Myocyte (in vitro differentiated cells): ENCODE measurements at regions not wholly inside any gene's neighbourhood (a gene's known extent, or its start where the extent isn't known, plus 50 kb on each side); places are given as distances from the start of the nearest gene placed in this dataset.
"Not testable (repeated sequence)": the region's sequence is repeated elsewhere in the genome, so short reads cannot be mapped to it uniquely, and the experiment has no call there.

Experiments
- DNase-seq: peaks from one replicate; pipeline ENCODE4 v3.0.0-alpha.2; 2012; ENCODE audit warnings: low read depth

DNA sequence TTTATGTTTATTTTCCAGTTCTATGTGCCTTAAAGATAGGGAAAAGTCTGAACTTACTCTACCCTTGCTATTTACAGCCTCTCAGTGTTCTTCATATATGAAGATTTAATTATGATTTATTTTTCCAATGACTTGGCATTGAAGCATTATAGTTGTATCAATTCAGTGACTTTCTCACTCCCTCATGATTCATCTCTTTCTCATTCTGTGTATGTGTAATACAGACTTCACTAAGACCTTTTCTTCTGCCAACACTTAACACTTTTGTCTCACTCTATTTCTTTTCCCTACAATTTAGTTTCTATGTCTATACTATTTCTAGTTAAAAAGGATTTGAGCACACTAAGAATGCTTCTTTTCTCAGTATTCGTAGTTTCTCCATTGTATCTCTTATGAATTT, 1470.3 kb upstream of the ACVR2A start:
- DNase-seq, result no peak

GRCh38 chr2:146371364-146371763, 1473.5 kb upstream of the ACVR2A start:
- not testable (repeated sequence) for DNase-seq

- DNase-seq, result peak; percentile 26
These were observed 1474.0 kb upstream of the ACVR2A start for GRCh38 chr2:146370826-146371225.

GRCh38 chr2:146366276-146366675, 1478.6 kb upstream of the ACVR2A start:
- no peak for DNase-seq

GRCh38 chr2:146365041-146365440, 1479.8 kb upstream of the ACVR2A start:
- no peak for DNase-seq

DNA sequence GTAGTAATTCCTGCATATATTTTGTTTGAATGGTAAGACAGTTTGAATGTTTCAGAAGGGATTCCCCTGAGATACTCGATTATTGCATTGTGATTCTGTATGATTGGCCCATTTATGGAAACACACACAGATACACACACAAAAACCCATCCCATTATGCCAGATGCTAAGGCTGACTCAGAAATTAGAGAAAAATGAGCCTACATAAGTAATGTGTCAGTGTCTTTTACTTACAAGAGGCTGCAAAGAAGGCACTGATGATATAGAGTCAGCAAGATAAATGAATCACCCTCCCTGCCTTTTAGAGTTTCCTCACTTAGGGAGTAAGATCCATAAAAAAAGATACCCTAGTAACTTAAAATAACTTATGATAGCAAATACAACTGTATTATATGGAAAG, 1481.1 kb upstream of the ACVR2A start:
- DNase-seq, result no peak

GRCh38 chr2:146351689-146352088, 1493.1 kb upstream of the ACVR2A start:
- DNase-seq, result no peak

DNA sequence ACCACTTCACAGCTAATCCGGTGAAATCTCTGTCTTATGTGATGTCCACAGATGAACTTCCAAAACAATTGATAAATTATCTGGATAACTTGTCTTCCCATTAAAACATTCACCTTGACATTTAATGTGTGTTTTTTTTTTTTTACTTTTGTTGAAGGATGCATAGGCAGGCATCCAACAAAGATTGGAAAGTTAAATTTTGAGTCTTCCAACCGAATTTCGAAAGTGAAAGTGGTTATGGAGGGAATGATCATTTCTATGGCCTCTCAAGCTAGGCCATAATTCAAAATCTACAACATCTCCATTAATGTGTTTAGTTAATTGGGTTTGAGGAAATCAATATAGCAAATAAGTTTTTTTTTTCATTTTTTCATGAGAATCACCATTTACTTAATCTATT, 1495.5 kb upstream of the ACVR2A start:
- DNase-seq, result no peak

DNA sequence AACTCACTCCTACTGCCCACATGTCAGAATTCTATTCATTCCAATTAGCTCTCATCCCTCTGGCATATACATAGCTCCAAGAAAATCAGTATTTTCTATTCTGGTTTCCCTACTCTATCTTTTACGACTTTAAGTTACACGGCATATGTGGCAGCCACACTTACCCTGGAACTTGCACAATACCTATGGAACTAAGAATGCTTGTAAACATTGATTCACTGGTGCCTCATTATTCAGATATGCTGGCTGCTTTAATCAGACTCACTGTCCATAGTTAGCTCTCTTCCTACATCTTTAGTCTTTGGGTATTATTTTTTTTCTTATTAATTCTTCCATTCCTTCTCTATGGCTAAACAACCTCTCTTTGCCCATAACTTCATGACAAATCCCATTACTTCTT, 1519.9 kb upstream of the ACVR2A start:
- DNase-seq, result no peak

GRCh38 chr2:146323564-146323963, 1521.3 kb upstream of the ACVR2A start:
- no peak for DNase-seq

DNA sequence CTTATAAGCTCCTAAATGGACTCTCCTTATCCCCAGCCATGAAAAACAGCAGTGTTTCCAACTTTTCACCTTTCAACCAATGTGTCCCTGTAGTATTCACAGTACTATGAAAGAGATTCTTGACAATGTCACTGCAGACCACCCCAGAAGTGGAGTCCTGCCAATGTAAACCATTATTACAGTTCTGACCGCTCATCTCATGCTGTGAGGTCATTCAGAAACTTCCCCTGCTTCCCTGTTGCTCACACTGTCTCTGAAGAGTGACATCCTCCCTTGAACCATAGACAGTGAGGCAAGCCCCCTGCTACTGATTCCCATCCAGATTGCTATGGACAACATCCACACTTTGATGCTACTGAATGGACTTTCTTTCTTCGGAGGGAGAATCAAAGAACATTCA, 1523.7 kb upstream of the ACVR2A start:
- no peak for DNase-seq

DNA sequence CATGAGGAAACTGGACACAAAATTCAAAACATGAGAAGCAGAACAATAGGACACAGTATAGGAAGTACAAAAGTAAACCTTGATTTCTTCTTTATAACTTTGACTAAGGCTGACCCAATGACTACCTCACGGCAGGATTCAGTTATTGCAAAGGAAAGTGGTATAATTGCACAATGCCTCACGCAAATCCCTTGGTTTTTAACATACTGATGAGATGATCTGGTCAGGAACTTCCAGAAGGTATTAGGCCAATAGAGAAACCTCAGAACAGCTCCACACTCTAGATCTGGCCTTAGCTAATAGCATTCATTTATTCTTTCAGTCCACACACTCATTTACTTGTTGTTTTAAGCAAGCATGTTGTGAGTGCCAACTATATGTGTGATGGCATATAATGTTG, 1526.9 kb upstream of the ACVR2A start:
- no peak for DNase-seq

- peak; percentile 49 for DNase-seq
These were observed 1531.9 kb upstream of the ACVR2A start for GRCh38 chr2:146312899-146313298.

GRCh38 chr2:146305164-146305563, 1539.7 kb upstream of the ACVR2A start:
- no peak for DNase-seq

DNA sequence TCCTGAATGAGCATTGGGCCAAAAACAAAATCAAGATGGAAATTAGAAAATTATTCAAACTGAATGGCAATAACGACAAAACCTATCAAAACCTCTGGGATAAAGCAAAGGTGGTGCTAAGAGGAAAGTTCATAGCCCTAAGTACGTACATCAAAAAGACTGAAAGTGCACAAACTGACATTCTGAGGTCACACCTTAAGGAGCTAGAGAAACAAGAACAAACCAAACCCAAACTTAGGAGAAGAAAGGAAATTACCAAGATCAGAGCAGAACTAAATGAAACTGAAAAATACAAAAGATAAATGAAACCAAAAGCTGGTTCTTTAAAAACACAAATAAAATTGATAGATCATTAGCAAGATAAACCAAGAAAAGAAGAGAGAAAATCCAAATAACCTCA, 1543.5 kb upstream of the ACVR2A start:
- no peak for DNase-seq

- peak; percentile 11 for DNase-seq
These were observed 1549.7 kb upstream of the ACVR2A start for GRCh38 chr2:146295080-146295670.

DNA sequence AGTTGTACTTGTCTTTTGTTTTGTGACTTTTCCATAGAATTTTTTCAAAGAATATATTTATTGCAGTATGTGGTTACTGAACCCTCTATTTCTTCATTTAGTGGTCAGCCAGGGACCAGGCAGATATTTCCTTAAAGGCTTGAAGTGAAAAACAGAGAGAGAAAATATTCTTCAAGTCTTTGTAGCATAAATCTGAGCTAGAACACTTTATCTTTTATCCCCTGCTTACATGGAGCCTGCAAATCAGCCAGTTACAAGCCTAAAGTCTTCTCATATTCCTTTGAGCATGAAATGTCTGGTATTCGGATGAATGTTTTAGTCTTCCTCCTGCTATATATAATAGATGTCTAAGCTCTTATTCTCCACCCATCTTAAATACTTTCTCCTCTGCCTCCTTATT, 1557.5 kb upstream of the ACVR2A start:
- no peak for DNase-seq

GRCh38 chr2:146278881-146279280, 1565.9 kb upstream of the ACVR2A start:
- DNase-seq, result no peak

DNA sequence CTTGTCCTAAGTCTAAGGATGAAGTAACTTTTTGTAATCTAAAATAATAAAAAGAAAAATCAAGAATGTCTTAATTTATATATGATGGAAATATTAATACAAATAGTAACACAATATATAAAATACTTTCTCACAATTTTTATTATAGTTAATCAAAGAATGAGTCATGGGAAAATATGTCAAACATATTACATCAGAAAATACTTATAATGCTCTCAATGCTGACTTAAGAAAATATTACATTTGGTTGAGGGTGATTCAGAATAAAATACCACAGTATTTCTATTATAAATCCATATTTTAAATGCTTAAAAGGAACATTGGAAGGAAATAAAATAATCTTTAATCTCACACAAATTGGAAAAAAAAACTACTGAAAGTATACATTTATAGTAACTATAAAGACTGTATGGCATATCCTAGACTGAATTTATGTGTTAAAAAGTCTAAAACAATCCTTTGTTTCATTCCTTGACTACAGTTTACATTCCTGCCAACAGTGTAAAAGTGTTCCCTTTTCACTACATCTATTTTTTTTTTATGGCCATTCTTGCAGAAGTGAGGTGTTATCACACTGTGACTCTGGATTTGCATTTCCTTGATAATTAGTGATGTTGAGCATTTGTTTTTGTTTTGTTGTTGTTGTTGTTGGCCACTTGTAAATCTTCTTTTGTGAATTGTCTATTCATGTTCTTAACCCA, 1573.5 kb upstream of the ACVR2A start:
- no peak for DNase-seq

- no peak for DNase-seq
These were observed 1574.2 kb upstream of the ACVR2A start for GRCh38 chr2:146270618-146271017.

- DNase-seq, result peak; percentile 11
These were observed 1577.7 kb upstream of the ACVR2A start for GRCh38 chr2:146267093-146267492.

- no peak for DNase-seq
These were observed 1579.2 kb upstream of the ACVR2A start for GRCh38 chr2:146265656-146266055.

DNA sequence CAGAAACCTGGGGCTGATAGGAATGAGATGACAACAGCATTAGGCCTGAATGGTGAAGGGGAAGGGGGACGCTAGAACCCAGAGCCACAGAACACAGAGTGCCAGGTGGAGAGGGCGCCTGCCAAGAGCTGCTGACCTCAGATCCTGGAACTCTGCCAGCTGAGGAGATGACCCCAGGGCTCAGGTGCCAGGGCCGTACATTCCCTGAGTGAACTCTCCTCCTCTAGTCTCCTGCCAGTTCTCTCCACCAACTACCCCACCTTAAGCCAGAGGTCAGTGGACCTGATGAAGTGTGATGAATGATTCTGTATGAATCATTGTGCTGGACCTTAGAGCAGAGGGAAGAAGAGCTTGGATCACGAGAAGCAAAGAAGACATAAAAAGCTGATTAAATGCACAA, 1582.2 kb upstream of the ACVR2A start:
- DNase-seq, result no peak
